GM21619 (cell line): ENCODE measurements at regions not wholly inside any gene's neighbourhood (a gene's known extent, or its start where the extent isn't known, plus 50 kb on each side); places are given as distances from the start of the nearest gene placed in this dataset.
"Not testable (repeated sequence)": the region's sequence is repeated elsewhere in the genome, so short reads cannot be mapped to it uniquely, and the experiment has no call there.

Source experiments
- ATAC-seq: cut with Tn5 transposase; IDR thresholded peaks from one replicate; pipeline ENCODE4 v1.9.1; 2021; ENCODE audit not compliant: unreplicated experiment

DNA sequence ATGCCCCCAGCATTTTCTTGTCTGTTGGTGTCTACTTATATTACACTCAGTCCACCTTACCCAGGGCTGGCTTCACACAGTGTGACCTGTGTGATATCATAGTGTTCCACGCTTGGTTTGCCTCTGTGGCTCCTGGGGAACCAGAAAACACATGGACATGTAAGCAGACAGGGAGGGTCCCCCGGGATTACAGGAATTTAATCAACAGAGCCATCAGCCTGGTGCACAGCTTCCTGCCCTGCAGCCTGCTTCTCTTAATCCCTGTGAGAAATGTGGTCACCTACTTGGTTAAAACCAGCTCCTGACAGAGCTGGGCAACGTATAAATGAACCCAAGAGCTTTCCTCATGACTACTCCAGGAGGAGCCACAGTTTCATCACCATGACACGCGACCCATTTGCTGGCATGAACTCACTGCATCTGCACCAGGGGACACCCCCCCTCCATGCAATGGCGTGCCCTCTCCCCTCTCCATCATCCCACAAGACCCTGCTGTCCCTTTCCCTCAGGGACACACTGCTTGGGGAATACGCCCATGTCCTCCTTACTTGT lies 152.1 kb downstream of the UQCRFS1 start:
- ATAC-seq, result no peak

DNA sequence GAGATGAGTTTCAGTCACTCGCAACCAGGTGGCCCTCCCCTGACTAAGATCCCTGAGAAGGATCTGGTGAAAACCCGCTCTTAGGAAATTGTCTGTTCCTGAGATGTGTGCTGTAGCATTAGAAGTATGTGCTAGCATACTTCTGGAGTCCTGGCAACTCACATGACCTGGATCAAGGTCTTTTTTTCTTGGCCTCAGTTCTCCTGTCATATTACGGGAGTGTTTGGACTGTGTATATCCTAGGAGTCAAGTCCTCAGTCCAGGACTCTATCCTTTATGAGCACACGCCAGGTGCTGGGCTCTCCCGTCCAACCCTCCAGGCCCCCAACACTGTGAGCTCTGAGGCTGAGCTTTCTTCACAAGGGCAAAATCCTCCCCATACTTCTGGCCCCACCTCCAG lies 156.4 kb downstream of the UQCRFS1 start:
- ATAC-seq, result no peak

DNA sequence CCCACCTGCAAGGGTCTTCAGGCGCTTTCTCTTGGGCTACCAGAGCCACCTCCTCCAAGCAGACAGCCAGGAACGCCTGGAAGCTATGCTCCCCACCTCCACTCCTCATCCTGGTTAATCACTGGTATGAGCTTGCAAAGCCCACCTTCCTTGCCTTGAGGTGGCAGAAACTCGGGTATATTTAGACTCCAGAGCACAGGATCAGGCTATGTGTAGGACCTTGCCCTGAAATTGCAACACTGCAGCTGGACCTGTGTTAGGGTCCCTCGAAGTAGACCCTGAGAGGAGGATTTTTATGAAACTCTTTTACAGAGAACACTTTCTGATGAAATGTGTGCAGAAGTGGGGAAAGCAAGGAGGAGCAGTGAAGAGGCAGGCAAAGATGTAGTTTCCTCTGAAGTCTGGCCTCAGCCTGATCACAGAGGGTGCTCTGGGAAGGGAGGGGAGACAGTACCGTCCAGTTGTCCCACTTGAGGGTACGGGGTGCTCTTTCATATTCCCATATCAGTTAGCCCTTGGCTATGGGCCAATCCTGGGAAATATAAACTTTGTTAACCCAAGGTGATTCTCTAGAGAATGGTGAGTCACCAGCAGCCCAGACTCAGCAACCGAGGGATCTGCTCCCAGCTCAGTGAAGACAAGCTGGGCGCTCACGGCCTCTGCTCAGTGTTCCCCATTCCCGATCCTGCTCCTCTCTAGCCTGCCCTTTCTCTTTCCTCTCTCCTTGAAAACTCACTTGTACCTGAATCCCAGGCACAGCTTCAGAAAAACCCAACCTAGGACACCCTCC lies 157.9 kb downstream of the UQCRFS1 start:
- no peak for ATAC-seq

DNA sequence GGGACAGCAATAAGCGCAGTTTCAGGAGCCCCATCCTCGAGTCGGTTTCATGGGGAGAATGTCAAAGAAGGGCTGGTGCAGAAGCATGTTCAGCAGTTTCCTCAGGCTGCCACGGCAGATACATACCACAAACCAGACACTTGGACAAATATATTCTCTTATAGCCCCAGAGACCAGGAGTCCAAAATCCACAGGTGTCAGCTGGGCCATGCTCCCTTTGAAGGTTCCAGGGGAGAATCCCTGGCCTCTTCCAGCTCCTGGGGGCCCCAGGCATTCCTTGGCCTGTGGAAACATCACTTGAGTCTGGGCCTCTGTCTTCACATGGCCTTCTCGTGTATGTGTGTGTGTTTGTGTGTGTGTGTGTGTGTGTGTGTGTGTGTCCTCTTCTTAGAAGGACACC lies 164.1 kb downstream of the UQCRFS1 start:
- ATAC-seq, result no peak

DNA sequence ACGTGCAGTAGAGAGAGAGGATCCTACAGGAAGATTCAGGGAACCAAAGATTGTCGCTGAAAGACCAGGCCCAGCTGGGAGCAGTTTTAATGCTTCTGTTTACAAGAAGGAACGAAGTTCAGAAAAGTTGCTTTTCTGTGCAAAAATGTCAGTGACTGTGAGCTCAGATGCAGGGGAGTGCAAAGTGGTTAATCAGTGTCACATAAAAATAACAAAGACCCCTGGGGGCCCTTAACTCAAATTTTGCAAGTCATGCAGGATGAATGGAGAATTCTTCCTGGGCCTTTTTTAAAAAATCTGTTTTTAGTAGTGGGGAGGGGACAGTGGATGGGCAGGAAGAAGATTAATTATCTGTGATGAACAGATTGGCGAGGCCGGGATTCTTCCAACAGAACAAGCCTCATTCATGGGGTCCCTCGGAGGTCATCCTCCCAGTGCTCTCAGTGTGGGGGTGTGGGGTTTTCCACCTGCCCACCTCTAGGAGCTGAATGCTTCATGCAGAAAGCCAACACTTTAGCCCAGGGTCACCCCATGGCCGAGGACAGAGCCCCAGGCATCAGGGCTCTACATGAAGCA lies 167.2 kb downstream of the UQCRFS1 start:
- ATAC-seq, result no peak

DNA sequence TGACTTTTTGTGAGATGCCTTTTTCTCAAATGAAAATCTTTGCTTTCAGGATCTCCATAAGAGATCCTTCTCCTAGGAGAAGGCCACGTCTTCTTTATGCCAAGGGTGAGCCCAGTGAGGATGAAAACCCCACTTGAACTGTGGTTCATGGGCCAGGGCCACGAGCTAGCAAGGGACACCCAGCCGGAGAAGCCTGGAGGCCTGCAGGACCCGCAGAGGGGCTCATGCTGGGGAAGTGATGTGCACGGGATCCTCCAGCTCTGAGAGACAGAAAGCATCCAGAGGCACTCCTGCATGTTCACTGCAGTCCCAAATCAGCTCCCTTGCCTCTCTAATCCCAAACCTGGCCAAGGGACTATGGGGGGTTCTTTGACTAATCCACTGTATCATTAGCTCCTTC lies 168.9 kb downstream of the UQCRFS1 start:
- no peak for ATAC-seq

DNA sequence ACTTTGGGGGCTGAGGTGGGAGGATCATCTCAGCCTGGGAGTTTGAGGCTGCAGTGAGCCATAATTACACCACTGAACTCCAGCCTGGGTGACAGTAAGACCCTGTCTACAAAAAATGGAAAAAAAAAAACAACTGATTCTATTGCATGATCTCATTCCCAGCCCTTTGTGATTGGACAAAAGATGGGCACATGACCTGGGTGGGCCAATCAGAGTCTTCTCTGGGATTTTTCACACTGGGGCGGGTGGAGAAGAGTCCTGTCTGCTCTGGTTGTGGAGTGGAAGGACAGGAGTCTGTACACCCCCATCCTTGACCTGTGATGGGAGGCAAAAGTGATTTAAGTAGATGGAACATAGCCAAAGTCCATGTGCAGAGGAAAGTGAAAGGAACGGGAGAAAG lies 170.5 kb downstream of the UQCRFS1 start:
- no peak for ATAC-seq

DNA sequence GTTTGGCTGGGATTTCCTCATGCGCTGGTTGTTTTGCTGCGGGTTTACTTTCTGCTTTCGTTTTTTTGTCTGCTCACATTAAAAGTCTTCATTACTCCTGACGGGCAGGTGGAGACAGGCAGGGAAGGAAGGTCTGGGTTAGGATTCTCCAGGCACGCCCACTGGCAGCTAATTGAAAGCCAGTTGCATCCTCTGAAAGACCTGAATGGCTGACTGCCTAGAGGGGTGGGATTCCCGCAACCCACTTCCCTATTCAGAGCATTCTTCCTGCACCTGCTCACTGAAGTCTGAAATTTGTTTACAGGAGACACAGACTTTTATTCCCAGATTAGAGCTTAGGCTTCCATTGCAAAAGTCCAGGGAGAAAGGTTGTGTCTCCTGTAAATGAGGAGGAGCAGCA lies 172.0 kb downstream of the UQCRFS1 start:
- ATAC-seq, result no peak

DNA sequence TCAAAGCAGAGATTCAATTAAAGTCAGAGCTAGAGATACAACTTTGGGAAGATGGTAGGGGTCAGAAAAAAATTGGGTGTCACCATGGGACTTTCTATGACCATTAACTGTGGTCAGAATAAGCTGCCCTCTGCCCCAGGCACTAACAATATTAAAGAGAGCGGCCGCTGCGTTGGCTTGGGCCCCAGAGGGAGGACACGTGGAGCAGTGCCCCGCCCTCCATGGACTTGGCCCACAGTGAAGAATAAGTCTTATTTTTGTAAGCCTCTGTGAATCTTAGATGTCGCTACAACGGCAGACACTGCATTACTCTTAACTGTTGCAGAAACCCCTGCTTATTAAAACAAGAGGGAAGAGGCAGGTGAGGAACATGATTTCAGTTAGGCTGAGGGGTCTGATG lies 172.7 kb downstream of the UQCRFS1 start:
- no peak for ATAC-seq

DNA sequence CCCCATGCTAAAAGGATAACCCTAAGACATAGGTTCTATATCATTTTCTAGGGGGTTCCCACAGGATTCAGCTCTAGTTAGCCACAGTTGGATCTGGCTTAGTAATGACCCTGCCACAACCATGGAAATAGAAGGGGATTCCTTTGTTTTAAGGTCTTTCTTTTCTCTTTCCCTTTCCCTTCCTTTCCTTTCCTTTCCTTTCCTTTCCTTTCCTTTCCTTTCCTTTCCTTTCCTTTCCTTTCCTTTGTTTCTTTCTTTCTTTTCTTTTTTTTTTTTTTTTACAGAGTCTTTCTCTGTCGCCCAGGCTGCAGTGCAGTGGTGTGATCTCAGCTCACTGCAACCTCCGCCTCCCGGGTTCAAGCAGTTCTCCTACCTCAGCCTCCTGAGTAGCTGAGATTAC lies 173.9 kb downstream of the UQCRFS1 start:
- not testable (repeated sequence) for ATAC-seq

DNA sequence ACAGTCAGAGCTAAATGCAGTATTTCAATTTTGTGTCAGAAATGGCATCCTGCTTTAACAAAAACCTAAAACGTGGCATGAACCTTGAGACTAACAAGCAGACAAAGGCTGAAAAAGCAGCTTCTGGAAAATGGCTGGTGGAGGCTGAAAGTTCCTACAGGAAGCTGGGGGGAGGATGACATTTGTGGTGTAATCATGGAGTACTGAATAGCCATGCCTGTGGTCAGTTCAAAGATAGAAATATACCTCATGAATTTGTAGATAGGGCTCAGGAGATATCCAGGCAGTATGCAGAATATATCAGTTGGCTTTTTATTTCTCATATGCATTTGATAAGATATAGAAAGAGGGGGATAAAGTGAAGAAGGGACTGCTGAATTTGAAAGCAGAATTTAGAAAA lies 181.7 kb downstream of the UQCRFS1 start:
- ATAC-seq, result no peak

DNA sequence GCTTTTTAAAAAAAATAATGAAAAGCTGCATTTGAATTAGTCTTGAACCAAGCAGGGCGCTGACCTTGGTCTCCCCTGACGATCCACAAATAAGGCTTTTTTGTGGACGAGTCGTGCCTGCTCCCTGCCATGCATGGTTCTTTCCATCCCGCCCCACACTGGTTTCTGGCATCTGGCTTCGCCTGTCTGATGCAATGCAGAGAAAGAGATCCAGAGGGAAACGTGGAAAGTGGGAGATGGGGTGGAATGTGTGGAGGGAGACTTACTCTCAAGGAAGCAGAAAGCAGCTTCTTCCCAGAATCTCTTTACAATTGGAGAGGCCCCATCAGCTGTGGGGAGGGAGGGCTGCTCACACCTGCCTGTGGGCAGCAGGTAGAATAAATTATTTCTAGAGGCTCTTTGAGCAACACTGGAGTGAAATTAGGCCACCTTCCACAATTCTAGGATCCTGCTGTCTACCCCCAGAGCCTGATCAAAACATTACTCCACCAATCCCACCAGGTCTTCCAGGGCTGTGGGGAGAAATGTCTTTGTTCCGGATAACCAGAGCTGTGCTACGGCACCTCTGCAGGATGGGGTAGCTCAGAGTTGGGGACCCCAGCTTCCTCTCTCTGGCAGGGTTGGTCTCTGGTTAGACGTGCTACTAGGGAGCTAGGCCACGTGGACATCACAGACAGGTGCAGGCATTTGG lies 183.5 kb downstream of the UQCRFS1 start:
- ATAC-seq, result no peak

DNA sequence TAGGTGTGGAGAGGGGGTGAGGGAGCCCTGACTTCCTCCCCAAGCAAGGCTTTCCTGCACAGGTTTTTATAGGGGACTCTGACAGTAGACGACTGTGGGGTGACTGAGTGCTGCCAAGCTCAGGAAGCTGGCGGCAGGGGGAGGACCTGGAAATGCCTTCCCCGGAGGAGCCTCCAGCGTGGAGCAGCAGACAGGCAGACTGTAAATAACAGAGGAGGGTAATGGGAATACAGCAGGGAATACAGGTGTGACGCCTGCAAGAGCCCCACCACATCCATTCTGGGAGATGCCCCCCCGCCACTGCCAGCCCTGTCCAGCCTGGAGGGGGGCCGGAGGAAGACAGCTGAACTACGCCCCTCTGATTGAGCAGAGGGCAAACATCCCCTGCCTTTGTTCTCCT lies 190.4 kb downstream of the UQCRFS1 start:
- no peak for ATAC-seq

DNA sequence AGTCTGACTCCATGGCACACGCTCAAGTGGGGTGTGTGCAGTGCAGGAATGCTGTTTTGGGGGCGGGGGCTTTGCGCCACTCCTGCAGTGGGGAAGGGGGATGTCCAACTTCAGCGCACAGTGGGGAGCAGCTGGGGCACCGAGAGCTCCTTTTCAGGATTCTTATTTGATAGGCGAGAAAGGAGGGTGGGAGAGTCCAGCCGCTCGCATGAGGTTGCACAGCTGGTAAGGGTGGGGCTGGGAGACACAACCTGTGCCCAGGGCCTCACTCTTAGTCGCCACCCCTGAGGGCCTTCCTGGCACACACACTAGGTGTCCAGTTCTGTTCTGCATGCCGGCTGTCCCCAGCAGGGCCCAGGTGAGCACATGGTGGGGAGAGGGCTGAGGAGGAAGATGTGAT lies 190.8 kb downstream of the UQCRFS1 start:
- no peak for ATAC-seq

DNA sequence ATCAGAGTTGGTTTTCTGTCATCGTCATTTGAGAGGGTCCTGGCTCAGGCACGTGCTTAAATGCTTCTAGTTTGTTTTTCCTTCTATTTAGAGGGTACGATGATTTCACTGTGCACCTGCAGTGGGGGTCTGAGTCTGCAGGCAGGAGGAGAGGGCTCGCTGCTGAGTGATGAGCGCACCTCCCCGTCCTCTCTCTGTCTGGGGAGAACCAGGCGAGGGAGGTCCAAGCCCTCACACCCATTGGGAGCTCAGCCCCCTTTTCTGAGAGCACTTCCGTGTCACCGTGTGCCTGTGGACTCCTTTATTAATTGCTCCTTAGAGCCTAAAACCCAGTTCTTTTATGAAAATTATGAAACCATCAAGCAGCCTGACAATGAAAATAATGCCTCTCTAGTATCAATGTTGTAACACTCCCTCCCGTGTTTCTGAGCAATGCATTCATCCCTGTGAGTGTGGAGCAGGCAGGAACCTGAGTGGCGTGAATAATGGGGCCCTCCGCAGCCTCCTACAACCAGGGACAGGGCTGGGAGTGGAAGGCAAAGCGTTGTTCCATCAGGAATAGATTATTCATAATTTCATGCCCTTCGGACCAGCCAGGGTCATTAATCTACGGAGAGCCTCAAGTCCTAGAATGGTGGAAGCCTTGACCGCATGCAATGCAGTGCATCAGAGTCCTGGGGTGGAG lies 191.6 kb downstream of the UQCRFS1 start:
- ATAC-seq, result no peak

DNA sequence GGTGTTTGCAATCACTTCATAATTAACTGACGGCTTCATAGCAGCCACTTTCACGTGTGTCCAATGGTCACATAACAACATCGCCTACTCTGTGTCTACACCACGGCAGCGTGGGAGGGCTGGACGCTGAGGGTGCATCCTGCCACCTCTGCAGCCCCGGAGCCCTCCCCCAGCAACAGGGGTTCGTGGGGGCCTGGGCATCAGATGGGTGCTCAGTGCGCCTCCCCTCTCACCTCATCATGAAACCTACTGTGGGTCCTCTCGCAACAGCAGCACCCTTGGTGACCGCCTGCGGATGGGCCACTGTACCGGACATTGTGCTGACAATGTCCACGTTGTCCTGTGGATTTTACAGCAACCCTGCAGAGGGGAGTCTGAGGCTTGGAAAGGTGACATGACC lies 193.5 kb downstream of the UQCRFS1 start:
- ATAC-seq, result no peak

DNA sequence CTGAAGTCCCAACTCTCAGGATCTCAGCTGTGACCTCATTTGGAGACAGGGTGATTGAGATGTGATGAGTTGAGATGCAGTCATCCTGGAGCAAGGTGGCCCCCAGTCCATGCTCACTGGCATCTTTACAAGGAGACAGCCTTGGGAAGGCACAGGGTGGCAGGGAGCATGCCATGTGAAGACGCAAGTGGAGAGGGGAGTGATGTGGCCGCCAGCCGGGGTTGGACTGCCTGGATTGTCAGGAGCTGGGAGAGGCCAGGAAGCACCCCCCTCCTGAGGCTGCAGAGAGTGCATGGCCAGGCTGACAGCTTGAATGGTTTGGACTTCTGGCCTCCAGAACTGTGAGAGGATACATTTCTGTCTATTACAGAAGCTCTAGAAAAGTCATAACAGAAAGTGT lies 194.4 kb downstream of the UQCRFS1 start:
- no peak for ATAC-seq

DNA sequence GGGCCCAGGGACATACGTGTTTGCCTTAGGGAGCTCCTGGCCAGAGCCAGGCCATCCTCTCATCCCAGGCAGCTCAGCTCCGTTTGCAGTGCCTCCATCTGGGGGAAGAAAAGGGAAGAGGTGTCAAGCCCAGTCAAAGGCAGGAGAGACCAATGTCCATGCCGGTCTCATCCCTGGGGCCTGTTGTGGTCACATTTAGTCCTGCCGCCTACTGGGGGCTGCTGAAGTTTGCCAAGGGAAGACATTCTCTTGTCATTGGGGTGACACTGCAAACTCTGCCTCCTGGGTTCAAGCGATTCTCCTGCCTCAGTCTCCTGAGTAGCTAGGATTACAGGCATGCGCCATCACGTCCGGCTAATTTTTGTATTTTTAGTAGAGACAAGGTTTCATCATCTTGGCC lies 195.2 kb downstream of the UQCRFS1 start:
- ATAC-seq, result no peak

DNA sequence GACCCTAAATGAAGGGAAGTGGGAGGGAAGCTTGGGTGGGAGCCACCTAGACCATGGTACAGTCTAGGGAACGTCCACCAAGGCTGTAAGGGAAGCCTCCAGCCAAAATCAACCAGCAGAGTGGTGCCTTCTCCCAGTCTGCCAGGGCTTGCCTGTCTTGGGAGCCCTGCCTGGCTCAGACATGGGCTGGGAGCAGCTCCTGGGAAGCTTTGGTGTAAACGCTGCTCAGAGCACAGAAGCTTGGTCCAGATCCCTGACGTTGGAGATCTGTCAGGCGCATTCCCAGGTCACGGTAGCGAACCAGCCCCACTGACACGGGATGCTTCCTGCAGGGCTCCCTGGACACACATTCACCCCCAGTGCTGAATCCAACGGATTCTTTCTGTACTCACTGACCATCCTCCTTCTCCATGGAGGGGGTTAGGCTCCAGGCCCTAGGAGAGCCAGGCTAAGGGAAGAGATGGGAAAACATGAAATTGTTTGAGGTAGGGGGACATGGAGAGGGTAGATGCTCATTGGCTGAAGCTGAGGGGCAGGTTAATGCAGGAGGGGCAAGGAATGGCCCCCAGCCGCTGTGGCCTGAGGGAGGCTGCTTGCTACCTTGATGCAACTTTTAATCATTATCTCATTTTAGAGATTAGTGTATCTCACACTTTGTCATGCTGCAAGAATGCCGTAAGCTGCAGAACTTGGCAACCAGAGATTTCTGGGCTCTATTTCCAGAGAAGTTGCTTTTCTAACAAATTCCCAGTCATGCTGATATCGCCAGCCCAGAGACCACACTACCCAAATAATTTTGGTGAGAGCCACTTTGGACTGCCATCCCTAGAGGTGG lies 195.8 kb downstream of the UQCRFS1 start:
- no peak for ATAC-seq

DNA sequence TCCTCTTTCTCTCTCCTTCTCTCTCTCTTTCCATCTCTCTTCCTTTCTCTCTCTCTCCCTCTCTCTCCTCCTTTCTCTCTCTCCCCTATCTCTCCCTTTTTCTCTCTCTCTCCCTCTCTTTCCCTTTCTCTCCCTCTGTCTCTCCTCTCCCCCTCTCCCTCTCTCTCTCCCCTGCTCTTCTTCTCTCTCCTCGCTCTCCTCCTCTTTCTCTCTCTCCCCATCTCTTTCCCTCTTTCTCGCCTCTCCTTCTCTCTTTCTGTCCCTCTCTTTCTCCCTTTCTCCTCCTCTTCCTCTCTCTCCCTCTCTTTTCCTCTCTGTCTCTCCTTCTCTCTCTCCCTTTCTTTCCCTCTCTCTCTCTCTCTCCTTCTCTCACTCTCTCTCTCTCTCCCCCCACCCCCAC lies 196.6 kb downstream of the UQCRFS1 start:
- ATAC-seq, result no peak

DNA sequence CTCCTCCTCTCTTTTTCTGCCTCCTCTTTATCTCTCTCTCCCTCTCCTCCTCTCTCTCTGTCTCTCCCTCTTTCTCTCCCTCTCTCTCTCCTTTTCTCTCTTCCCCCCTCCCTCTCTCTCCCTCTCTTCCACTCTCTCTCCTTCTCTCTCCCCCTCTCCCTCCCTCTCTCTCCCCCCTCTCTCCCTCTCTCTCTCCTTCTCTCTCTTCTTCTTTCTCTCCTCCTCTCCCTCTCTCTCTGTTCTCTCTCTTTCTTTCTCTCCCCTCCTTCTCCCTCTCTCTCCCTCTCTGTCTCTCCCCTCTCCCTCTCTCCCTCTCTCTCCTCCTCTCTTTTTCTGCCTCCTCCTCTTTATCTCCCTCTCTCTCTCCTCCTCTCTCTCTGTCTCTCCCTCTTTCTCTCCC lies 197.4 kb downstream of the UQCRFS1 start:
- no peak for ATAC-seq
